A549 (cell line): ENCODE measurements at regions not wholly inside any gene's neighbourhood (a gene's known extent, or its start where the extent isn't known, plus 50 kb on each side); places are given as distances from the start of the nearest gene placed in this dataset.
"Not testable (repeated sequence)": the region's sequence is repeated elsewhere in the genome, so short reads cannot be mapped to it uniquely, and the experiment has no call there.

ENCODE experiments used
- BHLHE40 ChIP-seq: IDR thresholded peaks from 2 replicates; pipeline ENCODE4 v1.6.1; 2012; ENCODE audit warnings: low read depth, low read length, inconsistent platforms
- CEBPB ChIP-seq, 2 experiments: fragments of >200 bp in 1 of 2; sonication (Bioruptor Twin) in 1 of 2; formaldehyde crosslinking in 1 of 2; IDR thresholded peaks; 2 replicates each; pipeline ENCODE4 v1.6.1; 2012 to 2016
- CHD2 ChIP-seq: fragments of 150-350 bp; IDR thresholded peaks from 2 replicates; pipeline ENCODE4 v1.6.1; 2014; ENCODE audit warnings: low read length; ENCODE audit not compliant: partially characterized antibody
- JUNB ChIP-seq: fragments of >200 bp; sonication (Bioruptor Twin); formaldehyde crosslinking; IDR thresholded peaks from 2 replicates; pipeline ENCODE4 v1.6.1; 2016
- POLR2A ChIP-seq: IDR thresholded peaks from 2 replicates; pipeline ENCODE4 v1.6.1; 2012; ENCODE audit warnings: mild to moderate bottlenecking, low read length
- RNF2 ChIP-seq: fragments of 200-600 bp; sonication (generic); IDR thresholded peaks from 2 replicates; pipeline ENCODE4 v1.6.1; 2016; ENCODE audit warnings: low read depth, mild to moderate bottlenecking, antibody characterized with exemption, moderate library complexity, borderline replicate concordance
- ZC3H11A ChIP-seq: fragments of 450-650 bp; IDR thresholded peaks from 2 replicates; pipeline ENCODE4 v1.6.1; 2014; ENCODE audit warnings: antibody characterized with exemption, mild to moderate bottlenecking
- TF ChIP-seq, protein P1 (sequence below): fragments of >200 bp; sonication (Bioruptor Twin); formaldehyde crosslinking; IDR thresholded peaks from 3 replicates; pipeline ENCODE4 v1.5.1; 2016
- TF ChIP-seq, protein P2 (sequence below): IDR thresholded peaks from 2 replicates; pipeline ENCODE4 v1.6.1; 2012; ENCODE audit warnings: low read depth, borderline replicate concordance

DNA sequence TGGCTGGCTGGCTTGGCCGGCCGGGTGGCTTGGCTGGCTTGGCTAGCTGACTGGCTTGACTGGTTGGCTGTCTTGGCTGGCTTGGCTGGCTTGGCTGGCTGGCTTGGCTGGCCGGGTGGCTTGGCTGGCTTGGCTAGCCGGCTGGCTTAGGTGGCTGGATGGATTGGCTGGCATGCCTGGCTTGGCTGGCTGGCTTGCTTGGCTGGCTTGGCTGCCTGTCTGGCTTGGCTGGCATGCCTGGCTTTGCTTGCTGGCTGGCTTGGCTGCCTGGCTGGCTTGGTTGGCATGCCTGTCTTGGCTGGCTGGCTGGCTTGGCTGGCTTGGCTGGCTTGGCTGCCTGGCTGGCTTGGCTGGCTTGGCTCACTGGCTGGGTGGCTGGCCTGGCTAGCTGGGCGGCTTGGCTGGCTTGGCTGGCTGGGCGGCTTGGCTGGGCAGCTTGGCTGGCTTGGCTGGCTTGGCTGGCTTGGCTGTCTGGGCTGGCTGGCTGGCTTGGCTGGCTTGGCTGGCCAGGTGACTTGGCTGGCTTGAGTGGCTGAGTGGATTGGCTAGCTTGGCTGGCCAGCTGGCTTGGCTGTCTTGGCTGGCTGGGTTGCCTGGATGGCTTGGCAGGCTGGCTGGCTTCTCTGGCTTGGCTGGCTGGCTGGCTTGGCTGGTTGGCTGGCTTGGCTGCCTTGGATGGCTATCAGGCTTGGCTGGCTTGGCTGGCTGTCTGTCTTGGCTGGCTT, 131.5 kb upstream of the FAM72C start:
- not testable (repeated sequence) for TF ChIP-seq JUNB; RNF2; ZC3H11A; POLR2A; CHD2; BHLHE40; CEBPB (IDR thresholded peaks at IDR 0.05)
- TF ChIP-seq, protein P1, sequence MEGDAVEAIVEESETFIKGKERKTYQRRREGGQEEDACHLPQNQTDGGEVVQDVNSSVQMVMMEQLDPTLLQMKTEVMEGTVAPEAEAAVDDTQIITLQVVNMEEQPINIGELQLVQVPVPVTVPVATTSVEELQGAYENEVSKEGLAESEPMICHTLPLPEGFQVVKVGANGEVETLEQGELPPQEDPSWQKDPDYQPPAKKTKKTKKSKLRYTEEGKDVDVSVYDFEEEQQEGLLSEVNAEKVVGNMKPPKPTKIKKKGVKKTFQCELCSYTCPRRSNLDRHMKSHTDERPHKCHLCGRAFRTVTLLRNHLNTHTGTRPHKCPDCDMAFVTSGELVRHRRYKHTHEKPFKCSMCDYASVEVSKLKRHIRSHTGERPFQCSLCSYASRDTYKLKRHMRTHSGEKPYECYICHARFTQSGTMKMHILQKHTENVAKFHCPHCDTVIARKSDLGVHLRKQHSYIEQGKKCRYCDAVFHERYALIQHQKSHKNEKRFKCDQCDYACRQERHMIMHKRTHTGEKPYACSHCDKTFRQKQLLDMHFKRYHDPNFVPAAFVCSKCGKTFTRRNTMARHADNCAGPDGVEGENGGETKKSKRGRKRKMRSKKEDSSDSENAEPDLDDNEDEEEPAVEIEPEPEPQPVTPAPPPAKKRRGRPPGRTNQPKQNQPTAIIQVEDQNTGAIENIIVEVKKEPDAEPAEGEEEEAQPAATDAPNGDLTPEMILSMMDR, result not testable (repeated sequence)
- TF ChIP-seq, protein P2, sequence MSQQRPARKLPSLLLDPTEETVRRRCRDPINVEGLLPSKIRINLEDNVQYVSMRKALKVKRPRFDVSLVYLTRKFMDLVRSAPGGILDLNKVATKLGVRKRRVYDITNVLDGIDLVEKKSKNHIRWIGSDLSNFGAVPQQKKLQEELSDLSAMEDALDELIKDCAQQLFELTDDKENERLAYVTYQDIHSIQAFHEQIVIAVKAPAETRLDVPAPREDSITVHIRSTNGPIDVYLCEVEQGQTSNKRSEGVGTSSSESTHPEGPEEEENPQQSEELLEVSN, result not testable (repeated sequence)
